ENCODE measurements at regions not wholly inside any gene's neighbourhood (a gene's known extent, or its start where the extent isn't known, plus 50 kb on each side); places are given as distances from the start of the nearest gene placed in this dataset.

DNA sequence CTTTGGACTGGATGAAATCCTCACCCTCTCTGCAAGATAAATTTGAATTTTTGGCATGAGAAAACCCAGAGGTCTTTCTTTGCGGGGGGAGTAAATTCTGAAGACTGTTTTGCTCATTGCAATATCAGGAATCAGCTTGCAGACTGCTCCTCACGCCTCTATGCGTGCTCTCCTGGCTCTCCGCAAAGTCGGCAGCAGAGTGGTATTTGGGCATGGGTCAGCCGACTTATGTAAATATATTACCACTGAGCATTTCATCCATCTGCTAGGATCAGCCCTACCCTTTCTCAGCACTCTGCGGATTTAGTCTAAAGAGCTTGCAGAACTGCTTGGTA, 288.0 kb downstream of the ASMT start:
- no peaks in the 10 kb centered on the region for H3K27me3 ChIP-seq (replicated peaks in 1 of 2; ENCODE audit: control insufficient read depth in 2 of 2, insufficient read depth in 2 of 2, low read length in 1 of 2)
- H3K4me3 ChIP-seq, result no peak overlapping the region
- ATAC-seq (no peak), FAIRE-seq (no peak), DNase-seq (ENCODE audit: low read depth, low spot score) (no peak)
- H3K4me1 ChIP-seq (ENCODE audit: control insufficient read depth, insufficient read depth, low read length), result no peaks in the 10 kb centered on the region
- no TSS peak for BruUV-seq (replicated peaks)
- H3K36me3 ChIP-seq (ENCODE audit: control insufficient read depth in 2 of 2, insufficient read depth in 2 of 2, low read length in 1 of 2), result no peaks in the 10 kb centered on the region
- in situ Hi-C loops (cut with MboI) (no loop called here), intact Hi-C loops (cut with micrococcal nuclease; ENCODE audit: unreplicated experiment) (no loop called here)
- ChIA-PET CTCF (no interaction called here), RAD21 (ENCODE audit: unreplicated experiment) (no interaction called here), SMC1A (ENCODE audit: uncharacterized antibody, unreplicated experiment) (no interaction called here), POLR2A (no interaction called here)
- no peak overlapping the region for H2AFZ ChIP-seq (ENCODE audit: control insufficient read depth, low read depth, low read length)
- no peak overlapping the region for H3K9ac ChIP-seq (ENCODE audit: control insufficient read depth, insufficient read depth, low read length)
- H4K20me1 ChIP-seq (ENCODE audit: control insufficient read depth, insufficient read depth), result no peaks in the 10 kb centered on the region
- TF ChIP-seq RAD21 (IDR thresholded peaks at IDR 0.05; ENCODE audit: insufficient read depth, low read depth, low read length) (no peak), CBX5 (IDR thresholded peaks at IDR 0.05; ENCODE audit: low read depth) (no peak), TAF1 (IDR thresholded peaks at IDR 0.05; ENCODE audit: borderline replicate concordance, low read depth, low read length) (no peak)
- TF ChIP-seq, protein P1, sequence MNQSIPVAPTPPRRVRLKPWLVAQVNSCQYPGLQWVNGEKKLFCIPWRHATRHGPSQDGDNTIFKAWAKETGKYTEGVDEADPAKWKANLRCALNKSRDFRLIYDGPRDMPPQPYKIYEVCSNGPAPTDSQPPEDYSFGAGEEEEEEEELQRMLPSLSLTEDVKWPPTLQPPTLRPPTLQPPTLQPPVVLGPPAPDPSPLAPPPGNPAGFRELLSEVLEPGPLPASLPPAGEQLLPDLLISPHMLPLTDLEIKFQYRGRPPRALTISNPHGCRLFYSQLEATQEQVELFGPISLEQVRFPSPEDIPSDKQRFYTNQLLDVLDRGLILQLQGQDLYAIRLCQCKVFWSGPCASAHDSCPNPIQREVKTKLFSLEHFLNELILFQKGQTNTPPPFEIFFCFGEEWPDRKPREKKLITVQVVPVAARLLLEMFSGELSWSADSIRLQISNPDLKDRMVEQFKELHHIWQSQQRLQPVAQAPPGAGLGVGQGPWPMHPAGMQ (IDR thresholded peaks at IDR 0.05; ENCODE audit: borderline replicate concordance), result no peak
- H3K79me2 ChIP-seq (ENCODE audit: control insufficient read depth, insufficient read depth, low read length), result no peaks in the 10 kb centered on the region
- H3K9me3 ChIP-seq (replicated peaks; ENCODE audit: control insufficient read depth, insufficient read depth, low read length), result no peaks in the 10 kb centered on the region; the same call in 2 of the 3 replicates
- WGBS (ENCODE audit: insufficient coverage, insufficient replicate concordance, low lambda C conversion rate, missing lambda C conversion rate), result 64% methylated on average over 7 of the region's 7 CpGs
- no peak overlapping the region for H3K4me2 ChIP-seq (ENCODE audit: control insufficient read depth, insufficient read depth)
- H3K27ac ChIP-seq (ENCODE audit: control insufficient read depth, insufficient read depth), result no peak overlapping the region

DNA sequence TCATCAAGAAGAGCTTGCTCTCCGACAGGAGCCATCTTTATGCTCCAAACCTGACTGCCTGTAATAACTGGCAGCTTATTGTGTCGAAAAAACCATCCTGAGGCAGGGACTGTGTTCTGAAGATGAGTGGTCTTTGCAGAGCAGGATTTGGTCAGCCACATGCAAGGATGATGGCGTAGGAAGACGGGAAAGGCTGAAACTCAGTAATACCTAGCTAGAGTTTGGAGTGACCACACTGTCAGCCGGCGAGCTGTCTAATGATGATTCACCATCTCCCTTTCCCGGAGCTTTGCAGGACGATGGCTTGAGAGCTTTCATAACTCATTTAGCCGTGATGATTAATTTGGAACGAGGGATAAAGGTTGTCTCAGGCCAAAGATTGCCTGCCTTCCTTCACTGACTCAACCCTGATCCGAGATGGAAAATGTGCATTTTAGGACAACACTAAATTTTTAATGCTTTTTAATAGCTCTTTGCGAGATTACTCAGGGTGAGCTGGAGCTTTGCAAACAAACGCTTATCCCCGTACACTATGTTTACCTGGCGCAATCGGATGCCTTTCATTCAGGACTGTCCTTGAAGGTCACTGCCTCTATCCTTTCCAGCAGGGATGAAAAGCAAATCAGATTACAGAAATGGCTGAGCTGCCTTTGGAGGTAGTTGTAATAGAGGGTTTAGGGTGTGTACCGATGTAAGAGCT, 288.5 kb downstream of the ASMT start:
- FAIRE-seq (peak; percentile 7), DNase-seq (ENCODE audit: low read depth, low spot score) (no peak), ATAC-seq (no peak)
- Histone ChIP-seq H4K20me1 (ENCODE audit: control insufficient read depth, insufficient read depth) (no peaks in the 10 kb centered on the region), H3K27ac (ENCODE audit: control insufficient read depth, insufficient read depth) (no peak overlapping the region), H2AFZ (ENCODE audit: control insufficient read depth, low read depth, low read length) (no peak overlapping the region), H3K27me3 (replicated peaks in 1 of 2; ENCODE audit: control insufficient read depth in 2 of 2, insufficient read depth in 2 of 2, low read length in 1 of 2) (no peaks in the 10 kb centered on the region), H3K4me2 (ENCODE audit: control insufficient read depth, insufficient read depth) (no peak overlapping the region), H3K4me1 (ENCODE audit: control insufficient read depth, insufficient read depth, low read length) (no peaks in the 10 kb centered on the region), H3K79me2 (ENCODE audit: control insufficient read depth, insufficient read depth, low read length) (no peaks in the 10 kb centered on the region), H3K9ac (ENCODE audit: control insufficient read depth, insufficient read depth, low read length) (no peak overlapping the region), H3K36me3 (ENCODE audit: control insufficient read depth in 2 of 2, insufficient read depth in 2 of 2, low read length in 1 of 2) (no peaks in the 10 kb centered on the region), H3K4me3 (no peak overlapping the region), H3K9me3 (replicated peaks; ENCODE audit: control insufficient read depth, insufficient read depth, low read length) (no peaks in the 10 kb centered on the region; the same call in 2 of the 3 replicates)
- ChIA-PET CTCF (no interaction called here), RAD21 (ENCODE audit: unreplicated experiment) (no interaction called here), SMC1A (ENCODE audit: uncharacterized antibody, unreplicated experiment) (no interaction called here), POLR2A (no interaction called here)
- WGBS (ENCODE audit: insufficient coverage, insufficient replicate concordance, low lambda C conversion rate, missing lambda C conversion rate), result 63% methylated on average over 17 of the region's 17 CpGs
- in situ Hi-C loops (cut with MboI) (no loop called here), intact Hi-C loops (cut with micrococcal nuclease; ENCODE audit: unreplicated experiment) (no loop called here)
- no TSS peak for BruUV-seq (replicated peaks)
- no peak for TF ChIP-seq ZSCAN29 (IDR thresholded peaks at IDR 0.05)
- TF ChIP-seq, protein P2, sequence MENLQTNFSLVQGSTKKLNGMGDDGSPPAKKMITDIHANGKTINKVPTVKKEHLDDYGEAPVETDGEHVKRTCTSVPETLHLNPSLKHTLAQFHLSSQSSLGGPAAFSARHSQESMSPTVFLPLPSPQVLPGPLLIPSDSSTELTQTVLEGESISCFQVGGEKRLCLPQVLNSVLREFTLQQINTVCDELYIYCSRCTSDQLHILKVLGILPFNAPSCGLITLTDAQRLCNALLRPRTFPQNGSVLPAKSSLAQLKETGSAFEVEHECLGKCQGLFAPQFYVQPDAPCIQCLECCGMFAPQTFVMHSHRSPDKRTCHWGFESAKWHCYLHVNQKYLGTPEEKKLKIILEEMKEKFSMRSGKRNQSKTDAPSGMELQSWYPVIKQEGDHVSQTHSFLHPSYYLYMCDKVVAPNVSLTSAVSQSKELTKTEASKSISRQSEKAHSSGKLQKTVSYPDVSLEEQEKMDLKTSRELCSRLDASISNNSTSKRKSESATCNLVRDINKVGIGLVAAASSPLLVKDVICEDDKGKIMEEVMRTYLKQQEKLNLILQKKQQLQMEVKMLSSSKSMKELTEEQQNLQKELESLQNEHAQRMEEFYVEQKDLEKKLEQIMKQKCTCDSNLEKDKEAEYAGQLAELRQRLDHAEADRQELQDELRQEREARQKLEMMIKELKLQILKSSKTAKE (IDR thresholded peaks at IDR 0.05; ENCODE audit: low read depth, poor library complexity, severe bottlenecking), result no peak
- TF ChIP-seq RAD21 (IDR thresholded peaks at IDR 0.05; ENCODE audit: insufficient read depth, low read depth, low read length), result no peak
- TF ChIP-seq BHLHE40 (IDR thresholded peaks at IDR 0.05; ENCODE audit: borderline replicate concordance in 1 of 2, low read depth in 2 of 2, low read length in 1 of 2), result no peak
- TF ChIP-seq, protein P3, sequence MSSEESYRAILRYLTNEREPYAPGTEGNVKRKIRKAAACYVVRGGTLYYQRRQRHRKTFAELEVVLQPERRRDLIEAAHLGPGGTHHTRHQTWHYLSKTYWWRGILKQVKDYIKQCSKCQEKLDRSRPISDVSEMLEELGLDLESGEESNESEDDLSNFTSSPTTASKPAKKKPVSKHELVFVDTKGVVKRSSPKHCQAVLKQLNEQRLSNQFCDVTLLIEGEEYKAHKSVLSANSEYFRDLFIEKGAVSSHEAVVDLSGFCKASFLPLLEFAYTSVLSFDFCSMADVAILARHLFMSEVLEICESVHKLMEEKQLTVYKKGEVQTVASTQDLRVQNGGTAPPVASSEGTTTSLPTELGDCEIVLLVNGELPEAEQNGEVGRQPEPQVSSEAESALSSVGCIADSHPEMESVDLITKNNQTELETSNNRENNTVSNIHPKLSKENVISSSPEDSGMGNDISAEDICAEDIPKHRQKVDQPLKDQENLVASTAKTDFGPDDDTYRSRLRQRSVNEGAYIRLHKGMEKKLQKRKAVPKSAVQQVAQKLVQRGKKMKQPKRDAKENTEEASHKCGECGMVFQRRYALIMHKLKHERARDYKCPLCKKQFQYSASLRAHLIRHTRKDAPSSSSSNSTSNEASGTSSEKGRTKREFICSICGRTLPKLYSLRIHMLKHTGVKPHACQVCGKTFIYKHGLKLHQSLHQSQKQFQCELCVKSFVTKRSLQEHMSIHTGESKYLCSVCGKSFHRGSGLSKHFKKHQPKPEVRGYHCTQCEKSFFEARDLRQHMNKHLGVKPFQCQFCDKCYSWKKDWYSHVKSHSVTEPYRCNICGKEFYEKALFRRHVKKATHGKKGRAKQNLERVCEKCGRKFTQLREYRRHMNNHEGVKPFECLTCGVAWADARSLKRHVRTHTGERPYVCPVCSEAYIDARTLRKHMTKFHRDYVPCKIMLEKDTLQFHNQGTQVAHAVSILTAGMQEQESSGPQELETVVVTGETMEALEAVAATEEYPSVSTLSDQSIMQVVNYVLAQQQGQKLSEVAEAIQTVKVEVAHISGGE (CRISPR knock-in tag; IDR thresholded peaks at IDR 0.05), result no peak
